Mesothelial cell of epicardium (in vitro differentiated cells): ENCODE measurements at regions not wholly inside any gene's neighbourhood (a gene's known extent, or its start where the extent isn't known, plus 50 kb on each side); places are given as distances from the start of the nearest gene placed in this dataset.

Experiments
- DNase-seq, 2 experiments: peaks; one replicate each; pipeline ENCODE4 v3.0.0; 2021; ENCODE audit warnings: low spot score in 2 of 2; ENCODE audit not compliant: unreplicated experiment in 2 of 2
- H3K27ac Mint-ChIP-seq: 2 replicates; pipeline ENCODE4 v1.8.0; 2021; ENCODE audit warnings: mixed read lengths
- H3K27me3 Mint-ChIP-seq: 2 replicates; pipeline ENCODE4 v1.8.0; 2021; ENCODE audit warnings: low read depth, mixed read lengths
- H3K36me3 Mint-ChIP-seq: 2 replicates; pipeline ENCODE4 v1.8.0; 2021; ENCODE audit warnings: mixed read lengths
- H3K4me1 Mint-ChIP-seq: 2 replicates; pipeline ENCODE4 v1.8.0; 2021; ENCODE audit warnings: mixed read lengths
- H3K4me3 Mint-ChIP-seq: 2 replicates; pipeline ENCODE4 v1.8.0; 2021; ENCODE audit warnings: mild to moderate bottlenecking, moderate library complexity, mixed read lengths
- H3K9me3 Mint-ChIP-seq: 2 replicates; pipeline ENCODE4 v1.8.0; 2021; ENCODE audit warnings: mixed read lengths
- TF ChIP-seq, protein P1 (sequence below): fragments of 200-600 bp; sonication (generic); IDR thresholded peaks from one replicate; pipeline ENCODE4 v1.5.0; 2021; ENCODE audit warnings: antibody characterized with exemption; ENCODE audit not compliant: unreplicated experiment

DNA sequence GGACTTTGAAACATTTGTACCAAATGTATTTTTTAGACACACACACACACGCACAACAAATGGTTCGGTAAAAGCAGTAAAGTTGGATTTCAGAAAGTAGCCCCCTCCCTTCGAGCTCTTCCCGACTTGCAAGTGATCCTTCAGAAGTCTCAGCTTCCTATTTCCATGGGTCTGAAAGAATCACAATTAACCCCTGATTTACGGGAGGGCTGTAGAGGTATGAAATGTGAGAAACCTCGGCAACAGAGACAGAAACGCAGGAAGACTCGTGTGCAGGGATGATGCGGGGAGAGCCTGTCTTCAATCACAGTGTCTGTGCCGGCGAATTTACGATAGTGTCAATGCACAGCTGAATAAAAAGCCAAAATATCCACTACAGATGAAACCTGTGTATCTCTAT, 60.7 kb upstream of the VRK1 start:
- H3K9me3 Mint-ChIP-seq, result no peaks in the 10 kb centered on the region
- TF ChIP-seq, protein P1, sequence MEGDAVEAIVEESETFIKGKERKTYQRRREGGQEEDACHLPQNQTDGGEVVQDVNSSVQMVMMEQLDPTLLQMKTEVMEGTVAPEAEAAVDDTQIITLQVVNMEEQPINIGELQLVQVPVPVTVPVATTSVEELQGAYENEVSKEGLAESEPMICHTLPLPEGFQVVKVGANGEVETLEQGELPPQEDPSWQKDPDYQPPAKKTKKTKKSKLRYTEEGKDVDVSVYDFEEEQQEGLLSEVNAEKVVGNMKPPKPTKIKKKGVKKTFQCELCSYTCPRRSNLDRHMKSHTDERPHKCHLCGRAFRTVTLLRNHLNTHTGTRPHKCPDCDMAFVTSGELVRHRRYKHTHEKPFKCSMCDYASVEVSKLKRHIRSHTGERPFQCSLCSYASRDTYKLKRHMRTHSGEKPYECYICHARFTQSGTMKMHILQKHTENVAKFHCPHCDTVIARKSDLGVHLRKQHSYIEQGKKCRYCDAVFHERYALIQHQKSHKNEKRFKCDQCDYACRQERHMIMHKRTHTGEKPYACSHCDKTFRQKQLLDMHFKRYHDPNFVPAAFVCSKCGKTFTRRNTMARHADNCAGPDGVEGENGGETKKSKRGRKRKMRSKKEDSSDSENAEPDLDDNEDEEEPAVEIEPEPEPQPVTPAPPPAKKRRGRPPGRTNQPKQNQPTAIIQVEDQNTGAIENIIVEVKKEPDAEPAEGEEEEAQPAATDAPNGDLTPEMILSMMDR, result no peak
- H3K27me3 Mint-ChIP-seq, result peaks cover 64% of the 10 kb centered on the region
- H3K4me1 Mint-ChIP-seq, result peaks cover 2% of the 10 kb centered on the region
- H3K4me3 Mint-ChIP-seq, result no peak overlapping the region
- H3K36me3 Mint-ChIP-seq, result no peaks in the 10 kb centered on the region
- no peak overlapping the region for H3K27ac Mint-ChIP-seq
- no peak for DNase-seq

DNA sequence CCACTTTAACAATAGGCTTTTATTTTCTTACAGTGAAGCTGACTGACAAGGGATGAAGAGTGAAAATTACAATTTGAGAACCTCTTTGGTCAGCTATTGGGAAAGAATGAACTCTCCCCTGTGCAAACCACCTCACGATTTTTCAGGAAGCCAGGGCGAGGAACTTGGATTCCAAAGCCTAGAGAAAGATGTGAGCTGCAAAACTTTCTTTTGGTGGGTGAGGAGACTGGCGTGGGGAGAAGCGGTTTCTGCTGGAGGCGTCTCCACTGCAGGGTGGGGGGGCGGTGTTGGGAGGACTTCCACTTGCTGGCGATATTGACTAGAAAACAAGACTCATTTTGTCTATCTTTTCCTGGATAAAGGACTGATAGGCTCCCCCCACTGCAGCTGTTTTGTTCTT, 59.3 kb upstream of the VRK1 start:
- H3K9me3 Mint-ChIP-seq, result no peaks in the 10 kb centered on the region
- no peak for DNase-seq
- no peak overlapping the region for H3K4me3 Mint-ChIP-seq
- no peak overlapping the region for H3K27ac Mint-ChIP-seq
- peaks cover 4% of the 10 kb centered on the region for H3K4me1 Mint-ChIP-seq
- no peaks in the 10 kb centered on the region for H3K36me3 Mint-ChIP-seq
- TF ChIP-seq, protein P1, result no peak
- H3K27me3 Mint-ChIP-seq, result peaks cover 73% of the 10 kb centered on the region

DNA sequence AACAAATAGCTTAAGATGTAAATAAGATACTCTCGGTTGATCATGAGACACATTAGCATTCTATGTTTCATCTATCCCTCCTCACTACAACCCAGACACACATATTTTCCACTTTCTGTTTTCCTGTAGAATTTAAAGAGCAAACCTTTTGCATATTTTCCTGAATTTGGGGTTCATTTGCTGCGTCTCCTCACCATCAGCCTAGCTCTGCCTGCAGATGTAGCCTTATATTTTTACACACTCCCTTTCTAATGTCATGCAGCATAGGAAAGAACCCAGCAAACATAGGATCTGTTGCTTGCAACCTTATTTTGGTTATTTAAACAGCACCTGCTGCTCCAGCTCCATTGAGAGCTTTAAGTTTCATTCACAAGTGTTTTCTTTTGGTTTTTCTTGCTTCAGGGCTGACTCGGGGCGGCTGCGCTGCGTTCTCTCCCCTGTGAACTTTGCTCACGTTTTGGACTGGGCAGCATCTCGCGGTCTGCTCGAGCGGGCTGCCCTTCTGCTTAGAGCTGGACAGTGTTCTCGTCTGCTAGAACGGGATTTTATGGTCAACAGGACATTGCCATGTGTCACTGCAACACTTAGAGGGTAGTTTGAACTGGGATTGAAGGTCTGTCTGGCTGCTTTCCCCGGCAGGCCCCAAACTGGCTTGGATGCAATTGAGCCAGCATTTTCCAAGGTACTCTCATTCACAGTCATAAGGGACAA, 57.8 kb upstream of the VRK1 start:
- no peak for DNase-seq
- peaks cover 83% of the 10 kb centered on the region for H3K27me3 Mint-ChIP-seq
- no peaks in the 10 kb centered on the region for H3K9me3 Mint-ChIP-seq
- H3K4me3 Mint-ChIP-seq, result no peak overlapping the region
- no peaks in the 10 kb centered on the region for H3K36me3 Mint-ChIP-seq
- H3K4me1 Mint-ChIP-seq, result peaks cover 4% of the 10 kb centered on the region
- TF ChIP-seq, protein P1, result no peak
- H3K27ac Mint-ChIP-seq, result no peak overlapping the region

DNA sequence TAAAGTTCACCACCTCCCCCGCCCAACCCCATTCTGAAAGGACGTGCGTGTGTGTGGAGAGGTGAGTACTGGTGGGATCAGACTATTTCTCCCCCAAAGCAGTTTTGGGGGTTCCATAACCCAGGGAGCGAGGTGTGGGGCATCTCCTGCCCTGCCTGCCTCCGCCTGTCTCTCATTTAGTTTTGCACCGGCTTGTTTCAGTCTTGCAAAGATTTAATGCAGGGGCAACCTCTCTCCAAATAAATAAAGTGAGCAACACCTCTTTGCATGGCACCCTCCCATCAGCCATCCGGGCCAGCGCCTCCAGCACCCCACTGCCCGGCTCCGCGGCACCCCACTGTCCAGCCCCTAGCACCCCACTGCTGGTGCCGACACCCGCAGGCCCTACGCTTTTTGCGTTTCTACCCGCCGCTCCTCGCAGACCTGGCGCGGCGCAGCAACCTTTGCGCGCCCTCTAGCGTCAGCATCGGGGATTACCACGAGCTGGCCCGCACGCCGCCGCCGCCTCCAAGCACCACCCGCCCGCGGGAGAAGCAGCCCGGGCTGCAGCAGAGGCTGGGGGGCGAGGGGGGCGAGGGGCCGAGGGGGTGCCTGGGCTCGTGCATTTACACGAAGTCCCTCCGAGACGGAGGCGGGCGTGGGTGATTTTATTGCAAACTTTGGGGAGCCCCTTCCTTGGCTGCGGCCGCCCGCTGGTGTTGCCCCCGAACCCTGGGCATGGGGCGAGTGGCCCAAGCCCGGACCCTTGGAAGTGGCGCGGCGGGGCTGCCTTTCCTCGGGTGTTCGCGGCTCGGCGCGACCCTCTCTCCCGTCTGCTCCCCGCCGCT, 55.8 kb upstream of the VRK1 start:
- Mint-ChIP-seq H3K27me3 (peaks cover 87% of the 10 kb centered on the region), H3K4me3 (peak overlapping the region; percentile 64), H3K4me1 (peaks cover 4% of the 10 kb centered on the region), H3K36me3 (no peaks in the 10 kb centered on the region), H3K27ac (no peak overlapping the region), H3K9me3 (no peaks in the 10 kb centered on the region)
- peak; percentile 54 to 90 for DNase-seq
- TF ChIP-seq, protein P1, result peak; percentile 99

DNA sequence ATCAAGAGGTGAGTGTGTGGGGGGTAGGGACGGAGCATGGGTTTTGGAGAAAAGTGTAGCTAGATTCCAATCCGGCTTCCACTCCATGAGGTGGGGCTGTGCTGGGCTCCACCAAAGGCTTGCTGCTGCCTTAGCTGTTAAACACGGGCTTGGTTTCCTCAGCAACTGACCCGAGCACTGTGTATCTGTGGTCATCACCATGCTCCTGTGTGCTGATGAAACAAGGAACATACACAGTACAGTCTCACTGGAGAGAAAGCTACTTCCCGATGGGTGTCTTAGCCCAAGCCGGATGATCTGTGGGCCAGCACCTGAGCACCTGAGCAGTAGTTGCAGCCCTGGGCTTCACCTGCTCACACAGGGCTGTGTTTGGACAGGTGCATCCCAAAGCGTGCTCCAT, 52.9 kb upstream of the VRK1 start:
- Mint-ChIP-seq H3K36me3 (no peaks in the 10 kb centered on the region), H3K27me3 (peaks cover 82% of the 10 kb centered on the region), H3K4me3 (no peak overlapping the region), H3K9me3 (no peaks in the 10 kb centered on the region), H3K4me1 (peaks cover 4% of the 10 kb centered on the region), H3K27ac (no peak overlapping the region)
- TF ChIP-seq, protein P1, result no peak
- no peak for DNase-seq
